ENCODE measurements at regions not wholly inside any gene's neighbourhood (a gene's known extent, or its start where the extent isn't known, plus 50 kb on each side); places are given as distances from the start of the nearest gene placed in this dataset.

DNA sequence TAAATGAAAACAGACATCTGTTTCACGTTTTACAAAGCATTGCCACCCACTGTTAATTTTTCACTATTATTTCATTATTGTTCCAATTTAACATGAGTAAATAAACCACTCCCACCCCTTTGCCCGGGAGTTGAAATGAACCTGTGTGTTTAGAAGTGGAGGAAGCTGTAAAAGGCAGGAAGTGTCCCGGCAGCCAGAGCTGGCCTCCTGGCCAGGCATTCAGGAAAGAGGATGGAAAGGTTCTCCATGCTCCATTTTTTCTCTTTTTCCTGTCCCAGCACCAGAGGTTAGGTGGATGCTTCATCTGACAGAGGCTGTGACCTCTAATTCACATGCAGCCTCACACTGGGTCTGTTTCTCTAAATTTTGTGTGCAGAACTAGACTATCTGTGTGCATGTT lies 55.5 kb upstream of the LNX1 start:
- Histone ChIP-seq H3K9me3 (replicated peaks) (no peaks in the 10 kb centered on the region), H3K27me3 (replicated peaks) (no peaks in the 10 kb centered on the region), H3K4me1 (replicated peaks) (peaks cover 16% of the 10 kb centered on the region), H3K4me3 (no peak overlapping the region), H3K36me3 (no peaks in the 10 kb centered on the region), H3K27ac (no peak overlapping the region)
- peak; percentile 54 to 59 for DNase-seq (ENCODE audit: low read depth in 1 of 2, low spot score in 2 of 2)

DNA sequence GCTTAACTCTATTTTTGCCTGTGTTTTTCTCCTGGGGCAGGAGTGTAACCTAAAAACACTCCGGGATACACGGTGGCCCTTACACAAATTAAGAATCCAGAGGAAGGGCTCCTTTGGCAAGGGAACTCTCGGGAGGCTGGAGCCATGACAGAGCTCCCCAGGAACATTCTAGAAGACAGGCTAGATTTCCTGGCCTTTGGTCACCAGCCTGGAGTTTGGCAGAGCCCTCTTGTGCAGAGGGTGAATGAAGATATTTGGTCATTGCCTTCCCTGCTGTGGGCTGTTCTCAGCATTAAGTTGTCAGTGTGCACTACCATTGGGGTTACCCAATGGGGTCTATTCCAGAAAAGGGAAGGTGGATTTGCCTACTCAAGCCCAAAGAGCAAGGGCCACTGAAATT lies 53.8 kb upstream of the LNX1 start:
- DNase-seq (ENCODE audit: low read depth in 1 of 2, low spot score in 2 of 2): no peak
- no peaks in the 10 kb centered on the region for H3K9me3 ChIP-seq (replicated peaks)
- H3K27me3 ChIP-seq (replicated peaks): no peaks in the 10 kb centered on the region
- H3K4me1 ChIP-seq (replicated peaks): peaks cover 7% of the 10 kb centered on the region
- no peaks in the 10 kb centered on the region for H3K36me3 ChIP-seq
- H3K27ac ChIP-seq: no peak overlapping the region
- H3K4me3 ChIP-seq: no peak overlapping the region

GRCh38 chr4:53644607-53645006 lies 53.3 kb upstream of the LNX1 start:
- H3K27me3 ChIP-seq (replicated peaks): no peaks in the 10 kb centered on the region

More at GRCh38 chr4:53644607-53645006, 53.3 kb upstream of the LNX1 start:
- DNase-seq (ENCODE audit: low read depth in 1 of 2, low spot score in 2 of 2): no peak
- Histone ChIP-seq H3K4me3 (no peak overlapping the region), H3K36me3 (no peaks in the 10 kb centered on the region), H3K4me1 (replicated peaks) (peaks cover 7% of the 10 kb centered on the region), H3K27ac (no peak overlapping the region), H3K9me3 (replicated peaks) (no peaks in the 10 kb centered on the region)
